Right lobe of liver (tissue), 4 donors: ENCODE measurements at regions not wholly inside any gene's neighbourhood (a gene's known extent, or its start where the extent isn't known, plus 50 kb on each side); places are given as distances from the start of the nearest gene placed in this dataset.
"Not testable (repeated sequence)": the region's sequence is repeated elsewhere in the genome, so short reads cannot be mapped to it uniquely, and the experiment has no call there.

Source experiments
- CTCF ChIP-seq, 4 donors: fragments of 200-600 bp in 3 of 4; fragments of 450-650 bp in 1 of 4; IDR thresholded peaks; one replicate each; pipeline versions ENCODE4 v1.5.1 to v1.8.0; 2016 to 2022; ENCODE audit warnings: antibody characterized with exemption in 4 of 4, mild to moderate bottlenecking in 2 of 4
- POLR2A ChIP-seq: fragments of 450-650 bp; IDR thresholded peaks from one replicate; pipeline ENCODE4 v1.6.1; 2017; ENCODE audit warnings: antibody characterized with exemption, mild to moderate bottlenecking
- donor health status: DM: no; HTN: no; CAD: no.
- donor health status: DM: no; HTN: no; CAD: no.
- donor health status: DM: no; HTN: yes; CAD: no.

- not testable (repeated sequence) for TF ChIP-seq POLR2A; CTCF (IDR thresholded peaks at IDR 0.05)
Measured at GRCh38 chr1:147404344-147404743, 137.0 kb upstream of the BCL9 start.
